ENCODE measurements at regions not wholly inside any gene's neighbourhood (a gene's known extent, or its start where the extent isn't known, plus 50 kb on each side); places are given as distances from the start of the nearest gene placed in this dataset.

DNA sequence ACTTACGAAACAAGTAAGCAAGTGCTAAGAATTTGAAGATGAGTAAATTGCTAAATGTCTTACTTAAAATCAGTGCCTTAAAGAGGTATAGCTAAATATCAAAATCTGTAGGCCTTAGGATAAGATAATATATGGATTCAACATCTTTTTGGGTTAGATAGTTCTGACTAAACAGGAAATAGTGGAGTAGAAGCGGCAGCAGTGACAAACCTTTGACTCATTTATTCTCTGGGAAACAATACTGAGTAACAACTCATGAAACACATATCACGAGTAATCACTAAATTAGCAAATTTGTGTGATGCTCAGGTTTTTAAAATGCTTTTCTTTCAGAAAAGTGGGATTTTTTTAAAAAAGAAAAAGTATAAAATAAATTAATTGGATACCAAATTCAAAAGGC lies 762.1 kb upstream of the TYRP1 start:
- TF ChIP-seq EZH2phosphoT487 (IDR thresholded peaks at IDR 0.05; ENCODE audit: insufficient read depth, low read depth), result no peak
- TF ChIP-seq EZH2 (IDR thresholded peaks at IDR 0.05; ENCODE audit: insufficient read depth, poor library complexity, severe bottlenecking), result no peak
- Histone ChIP-seq H3K4me2 (ENCODE audit: unreplicated experiment) (no peak overlapping the region), H3K9me2 (ENCODE audit: insufficient read depth) (no peaks in the 10 kb centered on the region), H3K27me3 (replicated peaks; ENCODE audit: insufficient read depth) (no peaks in the 10 kb centered on the region), H3K4me1 (ENCODE audit: insufficient read depth) (peaks cover 31% of the 10 kb centered on the region), H3F3A (ENCODE audit: insufficient read depth) (no peaks in the 10 kb centered on the region), H3K27ac (peak overlapping the region; percentile 61), H3K79me2 (ENCODE audit: insufficient read depth) (no peaks in the 10 kb centered on the region), H4K20me1 (ENCODE audit: insufficient read depth) (no peaks in the 10 kb centered on the region), H3K4me3 (no peak overlapping the region), H3K9ac (no peak overlapping the region), H3K36me3 (ENCODE audit: low read depth) (no peaks in the 10 kb centered on the region), H2AFZ (no peak overlapping the region), H3K9me3 (ENCODE audit: low read depth) (no peaks in the 10 kb centered on the region)
- 15 to 19% methylated on average over 3 of the region's 3 CpGs for WGBS, 2 experiments (ENCODE audit: low coverage in 1 of 2, low lambda C conversion rate in 2 of 2, missing lambda C conversion rate in 2 of 2)
- in situ Hi-C loops (cut with MboI), result no loop called here
- DNase-seq, result peak; percentile 76

GRCh38 chr9:11931751-11932150 lies 761.4 kb upstream of the TYRP1 start:
- Histone ChIP-seq H3K27ac (peak overlapping the region; percentile 61; the same call in 1 of the 2 replicates), H3K4me1 (ENCODE audit: insufficient read depth) (peaks cover 31% of the 10 kb centered on the region), H3K27me3 (replicated peaks; ENCODE audit: insufficient read depth) (no peaks in the 10 kb centered on the region), H3K4me2 (ENCODE audit: unreplicated experiment) (no peak overlapping the region), H3K79me2 (ENCODE audit: insufficient read depth) (no peaks in the 10 kb centered on the region), H2AFZ (no peak overlapping the region), H3K36me3 (ENCODE audit: low read depth) (no peaks in the 10 kb centered on the region), H3F3A (ENCODE audit: insufficient read depth) (no peaks in the 10 kb centered on the region), H4K20me1 (ENCODE audit: insufficient read depth) (no peaks in the 10 kb centered on the region), H3K9me2 (ENCODE audit: insufficient read depth) (no peaks in the 10 kb centered on the region), H3K4me3 (no peak overlapping the region), H3K9ac (no peak overlapping the region), H3K9me3 (ENCODE audit: low read depth) (no peaks in the 10 kb centered on the region)
- in situ Hi-C loops (cut with MboI), result no loop called here
- TF ChIP-seq EZH2 (IDR thresholded peaks at IDR 0.05; ENCODE audit: insufficient read depth, poor library complexity, severe bottlenecking) (no peak), EZH2phosphoT487 (IDR thresholded peaks at IDR 0.05; ENCODE audit: insufficient read depth, low read depth) (no peak)
- WGBS, 2 experiments (ENCODE audit: low coverage in 1 of 2, low lambda C conversion rate in 2 of 2, missing lambda C conversion rate in 2 of 2), result 57 to 64% methylated on average over 3 of the region's 3 CpGs
- DNase-seq, result peak; percentile 16

GRCh38 chr9:11933926-11934325 lies 759.3 kb upstream of the TYRP1 start:
- peak; percentile 83 for DNase-seq
- Histone ChIP-seq H3K9ac (peak overlapping the region; percentile 55), H2AFZ (peak overlapping the region; percentile 65), H3K4me1 (ENCODE audit: insufficient read depth) (peaks cover 31% of the 10 kb centered on the region), H3K4me3 (no peak overlapping the region), H3K27me3 (replicated peaks; ENCODE audit: insufficient read depth) (no peaks in the 10 kb centered on the region), H3K27ac (peak overlapping the region; percentile 80), H4K20me1 (ENCODE audit: insufficient read depth) (no peaks in the 10 kb centered on the region), H3K36me3 (ENCODE audit: low read depth) (no peaks in the 10 kb centered on the region), H3K9me3 (ENCODE audit: low read depth) (no peaks in the 10 kb centered on the region), H3F3A (ENCODE audit: insufficient read depth) (no peaks in the 10 kb centered on the region), H3K9me2 (ENCODE audit: insufficient read depth) (no peaks in the 10 kb centered on the region), H3K4me2 (ENCODE audit: unreplicated experiment) (peak overlapping the region; percentile 38), H3K79me2 (ENCODE audit: insufficient read depth) (no peaks in the 10 kb centered on the region)
- TF ChIP-seq EZH2phosphoT487 (IDR thresholded peaks at IDR 0.05; ENCODE audit: insufficient read depth, low read depth) (no peak), EZH2 (IDR thresholded peaks at IDR 0.05; ENCODE audit: insufficient read depth, poor library complexity, severe bottlenecking) (no peak)
- in situ Hi-C loops (cut with MboI), result no loop called here

- Histone ChIP-seq H3K9me3 (ENCODE audit: low read depth) (no peaks in the 10 kb centered on the region), H4K20me1 (ENCODE audit: insufficient read depth) (no peaks in the 10 kb centered on the region), H3K36me3 (ENCODE audit: low read depth) (no peaks in the 10 kb centered on the region), H3K4me1 (ENCODE audit: insufficient read depth) (peaks cover 12% of the 10 kb centered on the region; the same call in 1 of the 2 replicates), H3K27ac (peak overlapping the region; percentile 28; the same call in 1 of the 2 replicates), H3K4me2 (ENCODE audit: unreplicated experiment) (no peak overlapping the region), H3F3A (ENCODE audit: insufficient read depth) (no peaks in the 10 kb centered on the region), H3K9ac (no peak overlapping the region), H2AFZ (no peak overlapping the region), H3K27me3 (replicated peaks; ENCODE audit: insufficient read depth) (no peaks in the 10 kb centered on the region), H3K9me2 (ENCODE audit: insufficient read depth) (0 out of 2 replicates have a peak, but pooled peaks cover 4% of the 10 kb centered on the region), H3K4me3 (no peak overlapping the region), H3K79me2 (ENCODE audit: insufficient read depth) (no peaks in the 10 kb centered on the region)
- 0% methylated on average over 1 of the region's 1 CpG for WGBS, 2 experiments (ENCODE audit: low coverage in 1 of 2, low lambda C conversion rate in 2 of 2, missing lambda C conversion rate in 2 of 2)
- TF ChIP-seq EZH2phosphoT487 (IDR thresholded peaks at IDR 0.05; ENCODE audit: insufficient read depth, low read depth), result no peak
- TF ChIP-seq EZH2 (IDR thresholded peaks at IDR 0.05; ENCODE audit: insufficient read depth, poor library complexity, severe bottlenecking), result no peak
- DNase-seq, result peak; percentile 72
- in situ Hi-C loops (cut with MboI), result no loop called here
These were observed 746.7 kb upstream of the TYRP1 start for GRCh38 chr9:11946531-11946930.

DNA sequence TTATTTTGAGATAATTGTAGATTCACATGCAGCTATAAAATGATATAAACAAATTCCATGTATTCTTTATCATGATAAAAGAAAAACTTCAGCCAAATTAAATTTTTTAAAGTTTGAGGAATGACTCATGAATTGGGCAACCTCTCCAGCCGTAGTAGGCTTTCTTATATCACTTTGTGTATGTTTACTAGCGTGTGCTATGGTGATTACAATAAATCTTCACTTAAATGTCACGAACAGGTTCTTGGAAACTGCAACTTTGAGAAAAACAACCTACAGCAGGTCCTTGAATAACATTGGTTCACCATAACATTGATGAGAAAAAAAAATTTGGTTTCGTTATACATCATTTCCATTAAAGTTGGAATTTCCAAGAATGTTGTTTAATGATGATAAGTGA lies 730.9 kb upstream of the TYRP1 start:
- H3K9me3 ChIP-seq (ENCODE audit: low read depth), result no peaks in the 10 kb centered on the region
- no peak for TF ChIP-seq EZH2 (IDR thresholded peaks at IDR 0.05; ENCODE audit: insufficient read depth, poor library complexity, severe bottlenecking)
- no peak for TF ChIP-seq EZH2phosphoT487 (IDR thresholded peaks at IDR 0.05; ENCODE audit: insufficient read depth, low read depth)
- no peak overlapping the region for H2AFZ ChIP-seq
- H3K4me3 ChIP-seq, result no peak overlapping the region
- no peaks in the 10 kb centered on the region for H3K79me2 ChIP-seq (ENCODE audit: insufficient read depth)
- H4K20me1 ChIP-seq (ENCODE audit: insufficient read depth), result no peaks in the 10 kb centered on the region
- in situ Hi-C loops (cut with MboI), result no loop called here
- DNase-seq, result peak; percentile 3
- no peak overlapping the region for H3K9ac ChIP-seq
- H3K4me1 ChIP-seq (ENCODE audit: insufficient read depth), result no peaks in the 10 kb centered on the region
- no peaks in the 10 kb centered on the region for H3K9me2 ChIP-seq (ENCODE audit: insufficient read depth)
- no peak overlapping the region for H3K27ac ChIP-seq
- no peaks in the 10 kb centered on the region for H3K36me3 ChIP-seq (ENCODE audit: low read depth)
- H3K27me3 ChIP-seq (replicated peaks; ENCODE audit: insufficient read depth), result no peaks in the 10 kb centered on the region
- no peak overlapping the region for H3K4me2 ChIP-seq (ENCODE audit: unreplicated experiment)
- H3F3A ChIP-seq (ENCODE audit: insufficient read depth), result no peaks in the 10 kb centered on the region
- WGBS, 2 experiments (ENCODE audit: low coverage in 1 of 2, low lambda C conversion rate in 2 of 2, missing lambda C conversion rate in 2 of 2), result 27 to 33% methylated on average over 4 of the region's 4 CpGs

All from GM23248 (cell line).